ENCODE measurements at regions not wholly inside any gene's neighbourhood (a gene's known extent, or its start where the extent isn't known, plus 50 kb on each side); places are given as distances from the start of the nearest gene placed in this dataset.

GRCh38 chr14:87837296-87837695 lies 155.7 kb downstream of the GALC start:
- H3K4me1 Mint-ChIP-seq, result peaks cover 0 to 2% (median 0%) of the 10 kb centered on the region in 3 donors
- peaks cover 0 to 14% (median 5%) of the 10 kb centered on the region in 3 donors for H3K9me3 Mint-ChIP-seq
- no peaks in the 10 kb centered on the region for H3K36me3 Mint-ChIP-seq
- H3K4me3 Mint-ChIP-seq, result no peak overlapping the region
- no peak overlapping the region for H3K27ac Mint-ChIP-seq
- H3K27me3 Mint-ChIP-seq, result no peaks in the 10 kb centered on the region

DNA sequence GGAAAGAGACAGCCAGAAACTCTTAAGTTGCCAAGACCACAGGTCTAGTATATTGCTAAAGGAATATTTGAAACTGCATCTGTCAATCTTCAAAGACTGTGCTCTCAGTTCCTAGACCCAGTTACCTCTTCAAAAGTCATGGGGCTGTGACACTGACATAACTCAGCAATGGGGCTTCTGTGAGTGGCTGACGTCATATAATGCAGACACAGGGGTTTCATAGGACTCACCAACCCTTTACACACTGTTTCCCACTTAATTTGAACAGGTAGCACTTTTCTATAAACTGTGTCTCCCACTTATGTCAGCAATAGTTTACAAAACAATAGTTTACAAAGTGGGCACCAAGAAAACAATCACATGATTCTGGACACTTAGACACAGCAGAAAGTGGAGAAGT lies 158.4 kb downstream of the GALC start:
- no peaks in the 10 kb centered on the region for H3K36me3 Mint-ChIP-seq
- peaks cover 0 to 11% (median 0%) of the 10 kb centered on the region in 3 donors for H3K9me3 Mint-ChIP-seq
- H3K27me3 Mint-ChIP-seq, result peaks cover 1% of the 10 kb centered on the region
- no peak overlapping the region for H3K4me3 Mint-ChIP-seq
- no peak overlapping the region for H3K27ac Mint-ChIP-seq
- H3K4me1 Mint-ChIP-seq, result peaks cover 0 to 2% (median 0%) of the 10 kb centered on the region in 3 donors

GRCh38 chr14:87833026-87833425 lies 160.0 kb downstream of the GALC start:
- Mint-ChIP-seq H3K27ac (no peak overlapping the region), H3K27me3 (peaks cover 1% of the 10 kb centered on the region), H3K4me1 (peaks cover 0 to 2% (median 0%) of the 10 kb centered on the region in 3 donors), H3K9me3 (peaks cover 0 to 11% (median 0%) of the 10 kb centered on the region in 3 donors), H3K4me3 (no peak overlapping the region), H3K36me3 (no peaks in the 10 kb centered on the region)

- peaks cover 1% of the 10 kb centered on the region for H3K27me3 Mint-ChIP-seq
- H3K9me3 Mint-ChIP-seq, result peaks cover 0 to 14% (median 0%) of the 10 kb centered on the region in 3 donors
- H3K4me1 Mint-ChIP-seq, result peaks cover 0 to 2% (median 0%) of the 10 kb centered on the region in 3 donors
- H3K27ac Mint-ChIP-seq, result no peak overlapping the region
- H3K4me3 Mint-ChIP-seq, result no peak overlapping the region
- H3K36me3 Mint-ChIP-seq, result no peaks in the 10 kb centered on the region
These were observed 162.4 kb downstream of the GALC start for GRCh38 chr14:87830443-87831096.

DNA sequence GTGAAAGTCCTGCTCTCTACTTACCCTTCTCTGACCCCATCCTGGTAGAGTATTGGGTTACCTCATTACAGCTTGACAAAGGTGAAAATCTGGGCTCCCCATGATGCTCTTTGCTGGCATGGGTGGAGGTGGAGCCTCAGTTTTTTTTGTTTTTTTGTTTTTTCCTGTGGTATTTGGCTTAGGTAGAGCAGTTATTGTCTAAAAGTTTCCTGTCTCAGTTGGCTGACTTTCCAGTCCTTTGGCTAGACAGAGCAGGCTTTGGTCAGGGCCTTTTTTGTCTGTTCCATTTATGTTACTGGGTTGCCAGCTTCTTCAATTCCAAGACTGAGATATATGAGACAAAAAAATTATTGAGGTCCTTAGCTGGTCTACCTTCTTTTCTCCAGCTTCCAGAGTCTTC lies 163.4 kb downstream of the GALC start:
- peaks cover 0 to 14% (median 0%) of the 10 kb centered on the region in 3 donors for H3K9me3 Mint-ChIP-seq
- H3K27ac Mint-ChIP-seq, result no peak overlapping the region
- H3K27me3 Mint-ChIP-seq, result peaks cover 1% of the 10 kb centered on the region
- H3K4me3 Mint-ChIP-seq, result no peak overlapping the region
- no peaks in the 10 kb centered on the region for H3K4me1 Mint-ChIP-seq
- no peaks in the 10 kb centered on the region for H3K36me3 Mint-ChIP-seq

DNA sequence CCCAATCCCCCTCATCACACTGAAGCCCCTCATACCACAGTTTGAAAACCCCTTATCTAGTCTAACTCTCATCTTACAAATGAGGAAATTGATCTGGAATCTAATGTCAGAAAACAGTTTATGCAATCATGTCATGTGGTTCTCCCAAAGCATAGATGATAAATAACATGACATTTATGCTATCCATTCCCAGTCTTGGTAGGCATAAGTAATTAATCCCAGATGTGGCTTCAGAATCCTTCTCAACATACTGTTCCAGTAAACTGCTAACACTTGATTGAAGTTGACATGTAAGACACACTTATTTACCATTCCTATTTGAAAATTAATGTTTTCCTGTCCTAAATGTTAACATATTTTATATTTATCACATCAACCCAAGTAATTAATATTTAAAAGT lies 168.7 kb downstream of the GALC start:
- Mint-ChIP-seq H3K27me3 (no peaks in the 10 kb centered on the region), H3K9me3 (peaks cover 0 to 3% (median 0%) of the 10 kb centered on the region in 3 donors), H3K27ac (no peak overlapping the region), H3K4me1 (no peaks in the 10 kb centered on the region), H3K4me3 (no peak overlapping the region), H3K36me3 (no peaks in the 10 kb centered on the region)

DNA sequence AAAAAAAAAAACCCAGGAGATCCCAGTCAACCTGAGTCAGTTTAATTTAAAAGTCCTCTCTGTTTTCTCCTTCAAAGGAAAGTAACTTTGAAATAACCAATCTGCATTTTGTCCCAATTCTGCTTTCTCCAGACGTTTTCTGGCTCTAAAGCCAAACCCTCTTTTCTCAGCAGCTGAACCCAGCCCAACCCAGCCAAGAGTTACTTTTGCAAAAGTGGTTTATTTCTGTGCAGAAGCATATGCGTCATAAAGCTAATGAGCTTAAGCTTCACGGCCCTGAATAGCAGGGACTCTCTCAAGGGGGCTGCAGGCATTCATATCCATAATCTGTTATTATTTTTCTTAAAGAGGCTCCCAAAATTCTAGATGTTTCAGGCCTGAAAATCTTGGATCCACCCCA lies 176.6 kb downstream of the GALC start:
- Mint-ChIP-seq H3K4me3 (no peak overlapping the region), H3K27ac (no peak overlapping the region), H3K36me3 (no peaks in the 10 kb centered on the region), H3K9me3 (peaks cover 0 to 17% (median 2%) of the 10 kb centered on the region in 3 donors), H3K27me3 (no peaks in the 10 kb centered on the region), H3K4me1 (no peaks in the 10 kb centered on the region)

DNA sequence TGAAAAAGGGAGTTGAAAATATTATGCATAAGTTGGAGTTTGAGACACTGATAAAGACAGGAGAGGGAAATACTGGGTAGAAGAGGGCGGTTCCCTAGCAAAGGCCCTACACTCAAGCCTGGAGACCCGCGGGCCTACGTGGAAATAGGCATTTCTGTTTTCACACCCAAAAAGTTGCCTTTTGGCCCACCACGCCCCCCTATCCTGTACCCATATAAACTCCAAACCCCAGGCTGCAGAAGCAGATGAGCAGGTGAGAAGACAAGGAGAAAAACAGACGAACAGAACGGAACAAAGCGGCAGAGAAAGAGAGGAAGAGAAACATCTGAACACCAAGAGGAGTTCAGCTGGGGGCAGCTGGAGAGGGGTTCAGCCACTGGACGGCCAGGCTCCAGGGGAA lies 177.9 kb downstream of the GALC start:
- no peak overlapping the region for H3K27ac Mint-ChIP-seq
- no peak overlapping the region for H3K4me3 Mint-ChIP-seq
- no peaks in the 10 kb centered on the region for H3K36me3 Mint-ChIP-seq
- H3K9me3 Mint-ChIP-seq, result peaks cover 0 to 17% (median 2%) of the 10 kb centered on the region in 3 donors
- H3K27me3 Mint-ChIP-seq, result no peaks in the 10 kb centered on the region
- no peaks in the 10 kb centered on the region for H3K4me1 Mint-ChIP-seq

GRCh38 chr14:87813686-87814085 lies 179.3 kb downstream of the GALC start:
- Mint-ChIP-seq H3K4me1 (no peaks in the 10 kb centered on the region), H3K9me3 (peaks cover 0 to 14% (median 2%) of the 10 kb centered on the region in 3 donors), H3K36me3 (no peaks in the 10 kb centered on the region), H3K4me3 (no peak overlapping the region), H3K27ac (no peak overlapping the region), H3K27me3 (no peaks in the 10 kb centered on the region)

GRCh38 chr14:87813211-87813610 lies 179.8 kb downstream of the GALC start:
- no peaks in the 10 kb centered on the region for H3K4me1 Mint-ChIP-seq

GRCh38 chr14:87811246-87811645 lies 181.7 kb downstream of the GALC start:
- no peaks in the 10 kb centered on the region for H3K36me3 Mint-ChIP-seq
- H3K4me1 Mint-ChIP-seq, result no peaks in the 10 kb centered on the region
- H3K4me3 Mint-ChIP-seq, result no peak overlapping the region
- no peak overlapping the region for H3K27ac Mint-ChIP-seq
- H3K9me3 Mint-ChIP-seq, result no peaks in the 10 kb centered on the region
- H3K27me3 Mint-ChIP-seq, result no peaks in the 10 kb centered on the region

More at GRCh38 chr14:87813211-87813610, 179.8 kb downstream of the GALC start:
- no peak overlapping the region for H3K27ac Mint-ChIP-seq
- peaks cover 0 to 10% (median 2%) of the 10 kb centered on the region in 3 donors for H3K9me3 Mint-ChIP-seq
- H3K27me3 Mint-ChIP-seq, result no peaks in the 10 kb centered on the region
- H3K36me3 Mint-ChIP-seq, result no peaks in the 10 kb centered on the region
- H3K4me3 Mint-ChIP-seq, result no peak overlapping the region

- Mint-ChIP-seq H3K9me3 (no peaks in the 10 kb centered on the region), H3K27me3 (no peaks in the 10 kb centered on the region), H3K27ac (no peak overlapping the region), H3K36me3 (no peaks in the 10 kb centered on the region), H3K4me1 (no peaks in the 10 kb centered on the region), H3K4me3 (no peak overlapping the region)
These were observed 182.3 kb downstream of the GALC start for GRCh38 chr14:87810711-87811110.

GRCh38 chr14:87809261-87809660 lies 183.7 kb downstream of the GALC start:
- Mint-ChIP-seq H3K4me1 (no peaks in the 10 kb centered on the region), H3K4me3 (no peak overlapping the region), H3K36me3 (no peaks in the 10 kb centered on the region), H3K27me3 (no peaks in the 10 kb centered on the region), H3K27ac (no peak overlapping the region), H3K9me3 (peaks cover 0 to 3% (median 3%) of the 10 kb centered on the region in 3 donors)

DNA sequence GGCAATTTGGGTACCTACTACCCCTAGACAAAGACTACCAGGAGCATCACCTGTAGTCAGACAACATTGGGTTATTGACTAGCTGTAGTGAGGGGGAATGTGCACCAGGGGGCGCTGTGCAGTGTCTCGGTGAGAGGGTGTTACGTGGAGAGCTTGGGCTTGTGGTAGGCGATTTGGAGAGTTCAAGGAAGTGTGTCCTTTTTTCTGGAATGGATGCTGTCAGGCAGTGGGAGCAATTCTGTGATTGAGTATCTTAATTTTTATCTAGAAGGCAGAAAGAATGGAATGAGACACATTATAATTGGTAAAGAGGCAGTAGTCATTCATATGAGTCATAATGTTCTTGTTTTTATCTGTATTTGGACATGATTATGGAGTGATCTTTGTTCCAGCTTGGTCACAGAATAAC lies 187.7 kb downstream of the GALC start:
- no peaks in the 10 kb centered on the region for H3K36me3 Mint-ChIP-seq
- H3K9me3 Mint-ChIP-seq, result peaks cover 0 to 5% (median 3%) of the 10 kb centered on the region in 3 donors
- no peaks in the 10 kb centered on the region for H3K4me1 Mint-ChIP-seq
- no peak overlapping the region for H3K4me3 Mint-ChIP-seq
- H3K27ac Mint-ChIP-seq, result no peak overlapping the region
- no peaks in the 10 kb centered on the region for H3K27me3 Mint-ChIP-seq

- Mint-ChIP-seq H3K27ac (no peak overlapping the region), H3K27me3 (no peaks in the 10 kb centered on the region), H3K9me3 (peaks cover 0 to 3% (median under 1%) of the 10 kb centered on the region in 3 donors)
These were observed 192.8 kb downstream of the GALC start for GRCh38 chr14:87800216-87800615.

GRCh38 chr14:87799400-87799799 lies 193.6 kb downstream of the GALC start:
- Mint-ChIP-seq H3K36me3 (no peaks in the 10 kb centered on the region), H3K27me3 (no peaks in the 10 kb centered on the region)

More at GRCh38 chr14:87800216-87800615, 192.8 kb downstream of the GALC start:
- Mint-ChIP-seq H3K4me3 (no peak overlapping the region), H3K36me3 (no peaks in the 10 kb centered on the region), H3K4me1 (no peaks in the 10 kb centered on the region)

More at GRCh38 chr14:87799400-87799799, 193.6 kb downstream of the GALC start:
- H3K9me3 Mint-ChIP-seq, result peaks cover 0 to 2% (median 0%) of the 10 kb centered on the region in 3 donors
- H3K27ac Mint-ChIP-seq, result no peak overlapping the region
- H3K4me1 Mint-ChIP-seq, result no peaks in the 10 kb centered on the region
- H3K4me3 Mint-ChIP-seq, result no peak overlapping the region
